ENCODE measurements at regions not wholly inside any gene's neighbourhood (a gene's known extent, or its start where the extent isn't known, plus 50 kb on each side); places are given as distances from the start of the nearest gene placed in this dataset.

GRCh38 chr3:55189359-55189801 is 261.5 kb upstream of the LRTM1 start:
- H3K27ac ChIP-seq, result no peak overlapping the region
- no peak for DNase-seq
- H3K27me3 ChIP-seq (ENCODE audit: low read depth), result no peaks in the 10 kb centered on the region
- no peak overlapping the region for H3K4me3 ChIP-seq
- no peaks in the 10 kb centered on the region for H3K4me1 ChIP-seq
- intact Hi-C loops (cut with DNase I), result loop anchor here (10.0 kb wide), 1 partner anchor 235 kb away; no protein-coding TSS in a partner anchor
- TF ChIP-seq CTCF (IDR thresholded peaks at IDR 0.05), result no peak
- H3K9me3 ChIP-seq, result no peaks in the 10 kb centered on the region
- H3K36me3 ChIP-seq, result no peaks in the 10 kb centered on the region
- ATAC-seq, result no peak

GRCh38 chr3:55185380-55185779 is 257.5 kb upstream of the LRTM1 start:
- Histone ChIP-seq H3K9me3 (no peaks in the 10 kb centered on the region), H3K27me3 (ENCODE audit: low read depth) (no peaks in the 10 kb centered on the region), H3K4me1 (no peaks in the 10 kb centered on the region), H3K36me3 (no peaks in the 10 kb centered on the region), H3K4me3 (no peak overlapping the region), H3K27ac (no peak overlapping the region)
- intact Hi-C loops (cut with DNase I), result loop anchor here (10.0 kb wide), 1 partner anchor 231 kb away; no protein-coding TSS in a partner anchor
- ATAC-seq (no peak), DNase-seq (no peak)
- TF ChIP-seq CTCF (IDR thresholded peaks at IDR 0.05), result no peak

GRCh38 chr3:55183201-55183600 is 255.3 kb upstream of the LRTM1 start:
- DNase-seq (no peak), ATAC-seq (no peak)
- Histone ChIP-seq H3K36me3 (no peaks in the 10 kb centered on the region), H3K9me3 (no peaks in the 10 kb centered on the region), H3K4me3 (no peak overlapping the region), H3K27ac (no peak overlapping the region), H3K27me3 (ENCODE audit: low read depth) (peaks cover 5% of the 10 kb centered on the region), H3K4me1 (no peaks in the 10 kb centered on the region)
- no peak for TF ChIP-seq CTCF (IDR thresholded peaks at IDR 0.05)
- intact Hi-C loops (cut with DNase I), result loop anchor here (10.0 kb wide), 1 partner anchor 228 kb away; no protein-coding TSS in a partner anchor

GRCh38 chr3:55180936-55181535 is 253.2 kb upstream of the LRTM1 start:
- H3K9me3 ChIP-seq, result no peaks in the 10 kb centered on the region
- H3K36me3 ChIP-seq, result no peaks in the 10 kb centered on the region
- no peaks in the 10 kb centered on the region for H3K4me1 ChIP-seq
- H3K27me3 ChIP-seq (ENCODE audit: low read depth), result peaks cover 5% of the 10 kb centered on the region
- intact Hi-C loops (cut with DNase I), result loop anchor here (10.0 kb wide), 1 partner anchor 226 kb away; no protein-coding TSS in a partner anchor
- no peak overlapping the region for H3K27ac ChIP-seq
- no peak overlapping the region for H3K4me3 ChIP-seq
- DNase-seq (no peak), ATAC-seq (no peak)
- peak; percentile 72 for TF ChIP-seq CTCF (IDR thresholded peaks at IDR 0.05)

- no peak for TF ChIP-seq CTCF (IDR thresholded peaks at IDR 0.05)
- Histone ChIP-seq H3K27me3 (ENCODE audit: low read depth) (peaks cover 5% of the 10 kb centered on the region), H3K4me1 (no peaks in the 10 kb centered on the region), H3K4me3 (no peak overlapping the region), H3K36me3 (no peaks in the 10 kb centered on the region), H3K9me3 (no peaks in the 10 kb centered on the region), H3K27ac (no peak overlapping the region)
- no peak for DNase-seq
- ATAC-seq, result no peak
- intact Hi-C loops (cut with DNase I), result loop anchor here (10.0 kb wide), 1 partner anchor 225 kb away; no protein-coding TSS in a partner anchor
Observed at GRCh38 chr3:55180161-55180560, 252.3 kb upstream of the LRTM1 start.
